B cell (primary cell): ENCODE measurements at regions not wholly inside any gene's neighbourhood (a gene's known extent, or its start where the extent isn't known, plus 50 kb on each side); places are given as distances from the start of the nearest gene placed in this dataset.
A peak's percentile ranks its signal among the peaks of the same experiment; 100 is the strongest.

Experiments
- EZH2 ChIP-seq: IDR thresholded peaks from 2 replicates; pipeline ENCODE4 v1.6.1; 2012; ENCODE audit warnings: borderline replicate concordance, low read depth, mild to moderate bottlenecking, moderate library complexity, low read length; ENCODE audit not compliant: insufficient read depth, poor library complexity, severe bottlenecking
- TF ChIP-seq, protein P1 (sequence below): fragments of 200-600 bp; IDR thresholded peaks from one replicate; pipeline ENCODE4 v1.8.0; 2022; ENCODE audit warnings: antibody characterized with exemption, mild to moderate bottlenecking

DNA sequence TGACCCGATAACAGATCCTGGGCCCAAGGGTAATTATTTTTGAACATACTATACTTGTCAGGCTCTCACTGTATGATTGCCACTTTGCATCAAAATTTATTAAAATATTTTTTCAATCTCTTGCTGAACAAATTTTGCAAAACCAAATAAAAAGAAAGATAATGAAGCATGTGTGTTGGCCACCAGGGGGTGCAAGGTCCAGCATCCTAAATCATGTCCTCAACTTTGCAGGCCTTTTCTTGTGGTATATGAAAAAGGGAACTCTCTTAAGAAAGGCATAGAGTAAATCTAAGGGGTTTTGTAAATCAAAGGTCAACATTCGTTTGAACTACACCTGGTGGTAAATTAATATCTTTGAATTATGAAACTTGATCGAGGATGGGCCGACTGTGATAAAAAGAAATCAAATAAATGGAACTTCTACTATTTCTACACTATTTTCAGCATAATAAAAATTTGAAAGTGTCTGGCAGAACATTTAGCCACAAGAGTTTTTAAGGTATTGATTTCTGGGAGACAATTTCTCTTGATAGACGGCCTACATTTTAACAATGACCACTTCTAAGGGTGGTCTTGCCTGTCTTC is 676.5 kb downstream of the DMRTA1 start:
- TF ChIP-seq EZH2 = no peak
- TF ChIP-seq, protein P1, sequence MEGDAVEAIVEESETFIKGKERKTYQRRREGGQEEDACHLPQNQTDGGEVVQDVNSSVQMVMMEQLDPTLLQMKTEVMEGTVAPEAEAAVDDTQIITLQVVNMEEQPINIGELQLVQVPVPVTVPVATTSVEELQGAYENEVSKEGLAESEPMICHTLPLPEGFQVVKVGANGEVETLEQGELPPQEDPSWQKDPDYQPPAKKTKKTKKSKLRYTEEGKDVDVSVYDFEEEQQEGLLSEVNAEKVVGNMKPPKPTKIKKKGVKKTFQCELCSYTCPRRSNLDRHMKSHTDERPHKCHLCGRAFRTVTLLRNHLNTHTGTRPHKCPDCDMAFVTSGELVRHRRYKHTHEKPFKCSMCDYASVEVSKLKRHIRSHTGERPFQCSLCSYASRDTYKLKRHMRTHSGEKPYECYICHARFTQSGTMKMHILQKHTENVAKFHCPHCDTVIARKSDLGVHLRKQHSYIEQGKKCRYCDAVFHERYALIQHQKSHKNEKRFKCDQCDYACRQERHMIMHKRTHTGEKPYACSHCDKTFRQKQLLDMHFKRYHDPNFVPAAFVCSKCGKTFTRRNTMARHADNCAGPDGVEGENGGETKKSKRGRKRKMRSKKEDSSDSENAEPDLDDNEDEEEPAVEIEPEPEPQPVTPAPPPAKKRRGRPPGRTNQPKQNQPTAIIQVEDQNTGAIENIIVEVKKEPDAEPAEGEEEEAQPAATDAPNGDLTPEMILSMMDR = peak; percentile 18
